ENCODE measurements at regions not wholly inside any gene's neighbourhood (a gene's known extent, or its start where the extent isn't known, plus 50 kb on each side); places are given as distances from the start of the nearest gene placed in this dataset.

- no peak overlapping the region for H3K4me3 ChIP-seq (ENCODE audit: low read depth, low read length)
- ChIA-PET CTCF (interaction anchor here (1.1 kb wide), 1 partner anchor 63 kb away, joined by 3 read pairs; no protein-coding TSS in a partner anchor), POLR2A (no interaction called here)
- no peaks in the 10 kb centered on the region for H3K4me1 ChIP-seq (ENCODE audit: control insufficient read depth, insufficient read depth, low read length)
- H3K36me3 ChIP-seq (ENCODE audit: control insufficient read depth in 2 of 2, insufficient read depth in 1 of 2, low read length in 2 of 2) = no peaks in the 10 kb centered on the region
- H3K27ac ChIP-seq (ENCODE audit: extremely low read depth, low read depth, low read length) = no peak overlapping the region
- H3K9me3 ChIP-seq (ENCODE audit: control insufficient read depth, insufficient read depth, low read depth, low read length) = no peaks in the 10 kb centered on the region
- no peak for TF ChIP-seq ZSCAN5A (tag by site-specific recombination; IDR thresholded peaks at IDR 0.05)
- no peak for TF ChIP-seq ZNF843 (tag by site-specific recombination; IDR thresholded peaks at IDR 0.05)
- no peak for TF ChIP-seq ZNF140 (tag by site-specific recombination; IDR thresholded peaks at IDR 0.05)
- no peak for TF ChIP-seq PRDM4 (tag by site-specific recombination; IDR thresholded peaks at IDR 0.05)
- TF ChIP-seq ZSCAN16 (tag by site-specific recombination; IDR thresholded peaks at IDR 0.05) = no peak
- TF ChIP-seq OVOL3 (tag by site-specific recombination; IDR thresholded peaks at IDR 0.05) = no peak
- TF ChIP-seq SALL2 (tag by site-specific recombination; IDR thresholded peaks at IDR 0.05; ENCODE audit: borderline replicate concordance) = no peak
- TF ChIP-seq ZSCAN30 (tag by site-specific recombination; IDR thresholded peaks at IDR 0.05) = no peak
- TF ChIP-seq ZNF391 (tag by site-specific recombination; IDR thresholded peaks at IDR 0.05; ENCODE audit: borderline replicate concordance, low read depth) = no peak
- no peak for TF ChIP-seq ELK4 (IDR thresholded peaks at IDR 0.05; ENCODE audit: borderline replicate concordance, low read depth, low read length)
- no peak for TF ChIP-seq ZNF274 (IDR thresholded peaks at IDR 0.05; ENCODE audit: low read length)
- TF ChIP-seq ZNF274 (tag by site-specific recombination; IDR thresholded peaks at IDR 0.05; ENCODE audit: borderline replicate concordance) = no peak
- TF ChIP-seq ZNF645 (tag by site-specific recombination; IDR thresholded peaks at IDR 0.05) = no peak
- no peak for TF ChIP-seq ZNF555 (tag by site-specific recombination; conservative IDR thresholded peaks at IDR 0.05)
- no peak for TF ChIP-seq ZBTB49 (tag by site-specific recombination; IDR thresholded peaks at IDR 0.05; ENCODE audit: low read depth)
- no peak for TF ChIP-seq ZNF423 (tag by site-specific recombination; IDR thresholded peaks at IDR 0.05)
These were observed 240.9 kb downstream of the HAUS1 start for GRCh38 chr18:46345181-46345465.

GRCh38 chr18:46346213-46346612 lies 242.0 kb downstream of the HAUS1 start:
- H3K4me1 ChIP-seq (ENCODE audit: control insufficient read depth, insufficient read depth, low read length) = no peaks in the 10 kb centered on the region
- ChIA-PET POLR2A (no interaction called here), CTCF (no interaction called here)
- no peaks in the 10 kb centered on the region for H3K36me3 ChIP-seq (ENCODE audit: control insufficient read depth in 2 of 2, insufficient read depth in 1 of 2, low read length in 2 of 2)
- no peak overlapping the region for H3K27ac ChIP-seq (ENCODE audit: extremely low read depth, low read depth, low read length)
- no peaks in the 10 kb centered on the region for H3K9me3 ChIP-seq (ENCODE audit: control insufficient read depth, insufficient read depth, low read depth, low read length)
- no peak overlapping the region for H3K4me3 ChIP-seq (ENCODE audit: low read depth, low read length)
- TF ChIP-seq ZNF518A (tag by site-specific recombination; conservative IDR thresholded peaks at IDR 0.05; ENCODE audit: low read depth) (no peak), MEIS1 (CRISPR knock-in tag; IDR thresholded peaks at IDR 0.05; ENCODE audit: borderline replicate concordance) (no peak), OVOL3 (tag by site-specific recombination; IDR thresholded peaks at IDR 0.05) (no peak), ZNF621 (tag by site-specific recombination; IDR thresholded peaks at IDR 0.05) (no peak), ZNF639 (tag by site-specific recombination; IDR thresholded peaks at IDR 0.05) (no peak)
